Fibroblast of skin of right quadriceps (primary cell): ENCODE measurements at regions not wholly inside any gene's neighbourhood (a gene's known extent, or its start where the extent isn't known, plus 50 kb on each side); places are given as distances from the start of the nearest gene placed in this dataset.

Experiments used
- DNase-seq: peaks from one replicate; pipeline ENCODE4 v3.0.0-alpha.2; 2013

DNA sequence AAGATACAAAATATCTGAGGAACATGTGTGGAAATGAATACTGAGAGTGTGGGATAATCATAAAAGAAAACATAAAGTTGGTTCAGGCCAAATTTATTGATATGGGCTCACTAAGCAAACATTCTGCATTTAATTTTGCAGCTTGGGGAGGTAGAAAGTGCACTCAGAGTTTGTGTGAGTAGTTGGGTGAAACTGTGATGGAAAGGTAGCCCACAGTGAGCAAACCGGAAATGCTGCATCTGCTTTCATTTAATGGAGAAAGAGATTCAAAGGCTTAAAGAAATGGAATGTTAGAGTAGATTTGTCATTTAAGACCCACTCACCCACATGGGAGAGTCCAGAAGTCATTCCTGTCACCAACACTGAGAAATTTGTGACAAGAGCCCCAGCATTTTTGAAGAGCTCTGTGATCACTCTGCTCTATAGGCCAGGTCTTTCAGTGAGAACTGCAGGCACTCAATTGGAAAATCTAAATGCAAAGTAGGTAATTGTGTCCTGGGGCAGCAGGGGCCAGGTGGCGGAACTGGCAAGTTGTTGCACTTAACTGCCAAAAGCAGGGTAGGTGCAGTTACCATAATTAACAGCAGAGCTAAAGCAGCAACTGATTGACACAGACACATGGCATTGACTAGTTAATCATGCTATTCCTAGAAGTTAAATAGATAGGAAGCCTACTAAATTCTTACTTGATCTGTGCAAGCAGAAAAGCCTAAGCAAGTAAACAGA, 1228.3 kb upstream of the PCDH20 start:
- no peak for DNase-seq

DNA sequence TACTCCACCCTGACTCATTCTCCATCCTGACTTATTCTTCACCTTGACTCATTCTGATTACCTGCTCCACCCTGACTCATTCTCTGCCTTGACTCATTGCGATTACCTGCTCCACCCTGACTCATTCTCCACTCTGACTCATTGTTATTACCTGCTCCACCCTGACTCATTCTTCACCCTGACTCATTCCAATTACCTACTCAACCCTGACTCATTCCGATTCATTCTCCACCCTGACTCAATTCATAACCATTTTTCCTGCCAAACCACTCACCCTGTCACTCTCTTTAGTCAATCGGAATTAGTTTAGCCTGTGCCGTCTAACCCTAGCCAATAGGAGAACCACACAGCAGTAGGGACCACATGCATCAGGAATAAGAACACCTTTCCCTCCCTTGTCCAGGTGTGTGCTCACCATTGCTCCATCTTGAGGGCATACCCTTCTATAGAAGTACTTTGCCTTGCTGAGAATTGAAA, 1227.4 kb upstream of the PCDH20 start:
- DNase-seq, result peak; percentile 19

DNA sequence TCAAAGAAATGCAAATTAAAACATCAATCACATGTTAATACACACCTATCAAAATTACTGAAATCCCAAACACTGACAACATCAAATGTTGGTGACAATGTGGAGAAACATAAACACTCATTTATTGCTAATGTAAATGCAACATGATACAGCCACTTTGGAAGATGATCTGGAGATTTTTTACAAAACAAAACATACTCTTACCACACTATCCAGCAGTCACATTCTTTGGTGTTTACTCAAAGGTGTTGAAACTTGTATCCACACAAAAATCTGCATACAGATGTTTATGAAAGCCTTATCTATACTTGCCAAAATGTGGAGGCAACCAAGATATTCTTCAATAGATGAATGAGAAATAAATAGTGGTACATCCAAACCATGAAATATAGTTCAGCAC, 1219.5 kb upstream of the PCDH20 start:
- no peak for DNase-seq

DNA sequence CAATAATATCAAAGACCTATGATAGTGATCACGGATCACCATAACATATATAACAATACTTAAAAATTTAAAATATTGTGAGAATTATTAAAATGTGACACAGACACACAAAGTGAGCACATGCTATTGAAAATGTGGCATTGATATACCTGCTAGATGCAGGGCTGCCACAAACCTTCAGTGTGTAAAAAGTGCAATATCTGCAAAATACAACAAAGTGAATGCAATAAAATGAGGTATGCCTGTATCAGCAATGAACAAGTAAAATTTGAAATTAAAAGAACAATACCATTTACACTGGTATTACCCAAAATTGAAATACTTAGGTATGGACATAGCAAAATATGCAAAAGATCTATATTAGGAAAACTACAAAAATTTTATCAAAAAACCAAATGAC, 1217.8 kb upstream of the PCDH20 start:
- no peak for DNase-seq

DNA sequence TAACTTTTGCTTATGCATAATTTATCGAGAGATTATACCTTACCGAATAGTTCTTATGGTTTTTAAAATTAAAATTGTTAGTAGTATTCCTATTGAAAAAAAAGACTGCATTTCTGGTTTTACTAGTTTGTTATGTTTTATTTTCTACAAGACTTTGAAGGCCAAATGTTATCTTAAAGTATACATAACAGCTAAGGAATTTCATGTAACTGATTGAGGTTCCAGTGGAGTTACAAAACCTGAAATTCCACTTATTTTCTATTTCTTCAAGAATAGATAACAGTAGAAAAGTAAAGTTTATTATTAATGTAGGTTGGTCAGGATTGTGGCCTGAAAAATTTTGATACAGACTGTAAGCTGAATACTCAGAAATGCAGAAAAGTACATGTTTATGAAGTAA, 1216.0 kb upstream of the PCDH20 start:
- no peak for DNase-seq

DNA sequence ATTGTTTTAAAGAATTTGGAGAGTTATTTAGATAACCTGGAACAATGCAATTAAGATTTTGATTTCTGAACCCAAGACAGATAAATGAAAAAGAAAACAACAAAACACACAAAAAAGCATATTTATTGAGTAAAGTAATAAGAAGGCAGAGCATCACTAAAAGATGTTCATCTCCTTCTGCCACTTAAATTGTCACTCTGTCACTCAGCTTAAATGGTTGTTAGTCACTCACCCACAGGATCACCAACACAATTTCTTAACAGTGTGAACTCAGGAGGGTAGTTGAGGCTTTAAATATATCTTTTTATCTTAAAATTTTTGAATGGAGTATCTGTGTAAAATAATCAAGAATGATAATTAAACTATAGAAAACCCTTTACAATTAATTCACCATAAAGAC, 1215.5 kb upstream of the PCDH20 start:
- no peak for DNase-seq

GRCh38 chr13:62629618-62630017, 1214.0 kb upstream of the PCDH20 start:
- DNase-seq, result no peak

DNA sequence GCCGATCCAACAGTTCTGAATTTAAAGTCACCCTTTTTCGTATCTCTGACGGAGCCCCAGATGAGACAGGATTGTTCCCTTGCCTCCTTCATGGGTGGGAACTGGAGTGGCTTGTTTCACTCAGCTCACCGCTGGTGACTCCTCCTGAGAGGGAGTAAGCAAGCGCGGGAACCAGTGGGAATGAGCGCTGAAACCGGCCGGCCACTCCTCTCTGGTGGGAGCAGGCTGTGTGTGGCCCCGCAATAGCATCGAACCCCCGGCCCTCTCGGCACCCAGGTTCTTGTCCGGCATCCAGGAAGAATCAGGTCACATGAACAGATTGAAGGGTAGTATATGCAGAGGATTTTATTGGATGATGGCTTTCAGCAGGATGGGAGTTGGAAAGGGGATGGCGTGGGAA, 1211.6 kb upstream of the PCDH20 start:
- DNase-seq, result no peak

DNA sequence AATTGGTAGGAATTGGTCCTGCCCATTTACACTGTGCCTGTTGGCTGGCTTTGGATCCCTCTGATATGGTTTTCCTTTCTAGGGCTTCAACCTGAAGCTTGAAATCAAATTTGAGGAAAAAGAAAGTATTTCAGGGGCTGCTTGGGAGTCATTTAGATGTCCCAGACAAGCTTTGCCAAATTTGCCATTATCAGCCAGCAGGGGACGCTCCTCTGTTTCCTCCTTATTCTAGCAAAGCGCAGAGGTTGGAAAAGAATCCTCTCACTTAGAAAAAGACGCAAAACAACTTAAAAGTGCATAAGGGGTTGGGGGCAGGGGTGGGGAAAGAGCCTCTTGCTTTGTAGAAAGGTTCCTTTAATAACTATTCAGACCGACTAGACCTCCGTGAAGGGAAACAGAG, 1211.1 kb upstream of the PCDH20 start:
- no peak for DNase-seq

GRCh38 chr13:62625214-62625881, 1209.7 kb upstream of the PCDH20 start:
- no peak for DNase-seq

- DNase-seq, result no peak
Measured at GRCh38 chr13:62613819-62614218, 1198.2 kb upstream of the PCDH20 start.

DNA sequence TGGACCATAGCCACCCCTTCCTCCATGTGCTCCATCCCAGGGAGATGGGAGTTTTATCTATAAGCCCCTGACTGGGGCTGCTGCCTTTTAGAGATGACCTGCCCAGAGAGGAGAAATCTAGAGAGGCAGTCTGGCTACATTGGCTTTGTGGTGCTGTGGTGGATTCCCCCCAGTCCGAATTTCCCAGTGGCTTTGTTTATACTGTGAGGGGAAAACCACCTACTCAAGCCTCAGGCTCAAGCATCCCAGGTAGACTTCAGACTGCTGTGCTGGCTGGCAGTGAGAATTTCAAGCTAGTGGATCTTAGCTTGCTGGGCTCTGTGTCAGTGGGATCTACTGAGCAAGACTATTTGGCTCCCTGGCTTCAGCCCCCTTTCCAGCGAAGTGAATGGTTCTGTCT, 1195.7 kb upstream of the PCDH20 start:
- DNase-seq, result no peak

GRCh38 chr13:62598708-62599107, 1183.1 kb upstream of the PCDH20 start:
- DNase-seq, result no peak

- DNase-seq, result no peak
Measured at GRCh38 chr13:62595976-62596375, 1180.3 kb upstream of the PCDH20 start.

DNA sequence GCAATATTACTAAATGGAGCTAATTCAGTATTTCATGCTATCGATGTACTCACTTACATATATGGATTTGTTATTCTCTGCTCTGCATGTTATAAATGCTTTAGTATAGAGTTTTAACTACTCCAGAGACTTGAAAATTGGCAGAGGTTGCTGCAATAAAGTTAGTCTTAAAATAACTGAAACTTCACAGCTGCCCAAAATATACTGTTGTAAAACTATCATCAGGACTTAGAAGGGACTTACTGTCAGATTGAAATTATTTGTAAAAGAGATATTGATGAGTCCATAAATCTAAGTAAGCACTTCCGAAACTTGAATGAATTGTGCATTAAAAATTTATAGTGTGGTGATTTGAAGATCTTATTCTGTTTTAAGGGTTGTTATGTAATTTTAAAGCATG, 1178.2 kb upstream of the PCDH20 start:
- DNase-seq, result no peak

DNA sequence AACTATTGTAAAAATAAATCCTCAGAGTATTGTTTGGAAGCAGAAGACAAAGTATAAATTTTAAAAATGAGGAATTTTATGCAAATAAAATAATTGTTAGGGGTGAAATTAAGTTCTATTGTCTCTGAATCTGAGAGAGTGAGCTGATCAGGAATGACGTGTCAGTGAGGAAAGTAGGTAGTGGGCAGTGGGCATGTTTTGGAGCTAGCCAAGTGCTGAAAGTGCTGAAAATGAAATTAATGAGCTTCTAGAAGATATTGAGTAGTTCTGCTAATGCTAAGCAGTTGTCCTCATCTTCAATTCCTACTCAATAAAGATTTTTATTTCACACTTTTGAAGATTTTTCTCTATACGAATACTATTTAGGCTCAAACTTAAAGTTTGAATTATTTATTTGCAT, 1167.8 kb upstream of the PCDH20 start:
- no peak for DNase-seq

GRCh38 chr13:62578402-62578801, 1162.8 kb upstream of the PCDH20 start:
- no peak for DNase-seq

DNA sequence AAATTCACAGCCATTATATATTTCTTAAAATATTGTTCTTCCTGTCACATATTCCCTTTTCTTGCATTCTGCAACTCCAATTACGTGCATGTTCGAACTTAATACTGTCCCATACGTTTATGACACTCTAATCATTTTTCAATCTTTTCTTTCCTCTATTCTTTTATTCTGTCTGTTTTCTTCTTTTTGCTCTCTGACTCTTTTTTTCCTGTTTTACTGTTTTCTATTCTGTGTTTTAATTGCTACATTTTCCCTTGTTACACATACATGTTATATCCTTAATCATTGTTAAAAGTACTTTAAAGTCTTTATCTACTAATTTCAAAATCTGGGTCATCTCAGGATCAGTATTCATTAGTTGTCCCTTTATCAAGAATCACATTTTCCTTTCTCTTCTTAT, 1149.1 kb upstream of the PCDH20 start:
- no peak for DNase-seq

- no peak for DNase-seq
Measured at GRCh38 chr13:62563251-62563650, 1147.6 kb upstream of the PCDH20 start.

DNA sequence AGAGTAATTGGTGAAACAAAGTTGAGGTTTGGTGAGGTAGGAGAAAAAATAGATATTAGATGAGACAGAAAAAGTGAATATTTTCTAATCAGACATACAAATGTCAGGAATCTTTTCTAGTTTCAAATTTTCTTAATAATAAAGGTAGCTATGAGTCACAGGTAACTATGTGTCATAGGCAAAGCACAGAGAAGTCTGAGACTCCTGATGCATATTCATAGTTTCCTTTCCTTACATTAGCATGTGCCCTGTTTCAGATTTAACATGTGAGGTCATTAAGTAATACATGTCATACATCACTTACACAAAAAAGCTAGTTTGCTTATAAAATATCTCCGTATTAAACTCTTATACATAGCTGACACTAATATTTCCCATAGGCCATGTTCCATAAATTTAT, 1141.3 kb upstream of the PCDH20 start:
- DNase-seq, result no peak

GRCh38 chr13:62551588-62551987, 1135.9 kb upstream of the PCDH20 start:
- no peak for DNase-seq

- no peak for DNase-seq
Measured at GRCh38 chr13:62544928-62545327, 1129.3 kb upstream of the PCDH20 start.

DNA sequence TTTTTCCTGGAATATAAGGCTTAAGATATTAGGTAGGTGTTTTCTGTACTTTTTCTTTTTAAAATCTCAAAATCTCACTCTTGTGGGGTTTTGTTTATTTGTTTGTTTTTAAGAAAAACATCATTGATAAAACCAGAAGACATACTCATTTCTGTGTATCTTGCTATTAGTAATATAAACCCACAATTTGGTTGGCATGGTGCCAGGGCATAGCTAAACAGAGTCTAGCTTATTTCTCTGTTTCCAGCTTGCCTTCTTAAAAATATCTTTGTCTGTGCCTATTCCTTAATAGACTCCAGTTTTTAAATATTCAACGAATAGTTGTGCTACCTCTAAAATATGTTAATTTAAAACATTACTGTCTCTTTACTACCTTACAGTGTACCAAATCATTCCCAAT, 1121.9 kb upstream of the PCDH20 start:
- DNase-seq, result no peak

- no peak for DNase-seq
Measured at GRCh38 chr13:62525652-62526051, 1110.0 kb upstream of the PCDH20 start.

GRCh38 chr13:62524498-62524897, 1108.8 kb upstream of the PCDH20 start:
- DNase-seq, result no peak
